NCI-H2081 treated with DMSO at 0.1 percent for 48 hours (cell line): ENCODE measurements at regions not wholly inside any gene's neighbourhood (a gene's known extent, or its start where the extent isn't known, plus 50 kb on each side); places are given as distances from the start of the nearest gene placed in this dataset.

Experiments used
- DNase-seq: peaks from one replicate; lab custom pipeline; 2025; lab: John Stamatoyannopoulos, UW

DNA sequence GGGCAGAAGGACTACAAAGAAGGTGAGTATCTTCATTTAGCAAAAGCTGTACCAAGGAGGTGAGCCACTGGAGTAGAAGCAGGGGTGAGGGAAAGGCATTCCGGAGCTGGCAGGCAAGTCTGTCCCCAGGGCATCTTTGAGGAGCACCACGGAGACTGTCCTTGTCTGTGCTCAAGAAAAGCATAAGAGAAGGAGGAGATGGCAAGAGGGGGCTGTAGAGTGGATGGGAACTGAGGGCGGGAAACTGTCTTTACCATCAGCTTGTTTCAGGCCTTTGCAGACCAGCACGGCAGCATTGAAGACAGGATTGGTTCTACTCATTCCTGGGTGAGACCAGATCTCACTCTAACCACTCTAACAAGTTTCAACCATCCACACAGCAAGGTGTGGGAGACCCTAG lies 355.8 kb downstream of the AJAP1 start:
- DNase-seq = no peak

DNA sequence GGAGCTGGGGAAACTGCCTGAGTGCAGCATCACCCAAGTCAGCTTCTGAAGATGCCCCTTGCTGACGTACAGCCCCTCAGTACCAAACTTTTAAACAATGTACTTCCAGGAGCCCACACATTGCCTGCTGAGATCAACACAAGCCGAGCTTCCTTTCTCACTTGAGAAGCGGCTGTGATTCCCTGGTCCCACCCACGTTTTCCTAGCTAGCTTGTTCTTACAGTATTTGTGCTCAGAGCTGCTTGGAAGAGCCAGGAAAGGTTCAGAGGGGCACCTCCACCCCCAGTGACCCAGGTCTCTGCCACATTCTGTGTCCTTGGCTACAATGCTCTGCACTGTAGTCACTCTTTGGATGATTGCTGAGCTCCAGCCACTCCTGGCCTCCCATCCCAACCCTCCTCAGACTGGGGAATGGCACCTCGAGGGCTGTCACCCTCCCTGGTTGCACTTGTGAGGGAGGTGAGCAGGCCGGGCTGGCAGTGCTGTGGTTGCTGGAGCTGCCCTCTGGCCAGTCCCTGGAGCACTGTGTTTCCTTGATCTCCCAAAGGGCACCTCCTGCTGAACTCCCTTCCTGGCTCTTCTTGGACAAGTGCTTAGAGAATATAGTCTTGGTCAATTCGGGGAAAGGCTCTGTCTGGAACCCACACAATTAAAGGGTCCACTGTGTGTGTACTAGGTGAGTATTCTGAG lies 355.1 kb downstream of the AJAP1 start:
- DNase-seq = no peak

- DNase-seq = no peak
Observed at GRCh38 chr1:5005171-5005570, 350.8 kb downstream of the AJAP1 start.

DNA sequence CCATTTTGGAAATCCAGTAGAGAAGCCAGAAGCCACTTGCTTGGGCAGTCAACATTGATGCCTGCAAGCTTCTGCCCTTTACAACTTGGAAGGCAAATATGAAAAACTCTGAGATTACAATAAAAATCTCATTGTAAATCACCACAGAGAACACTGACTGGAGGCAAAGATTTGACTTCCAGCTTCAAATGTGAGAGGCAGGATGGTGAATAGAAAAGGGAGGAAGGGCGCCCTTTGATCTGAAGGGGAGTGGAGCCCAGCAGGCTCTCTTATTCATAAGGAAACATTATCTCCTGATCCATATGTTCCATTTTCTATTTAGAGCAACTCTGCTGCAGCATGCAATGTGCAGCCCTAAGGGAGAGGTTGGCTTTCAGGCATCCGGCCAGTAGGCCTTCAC lies 348.3 kb downstream of the AJAP1 start:
- no peak for DNase-seq

GRCh38 chr1:5001466-5001865 lies 347.1 kb downstream of the AJAP1 start:
- no peak for DNase-seq

DNA sequence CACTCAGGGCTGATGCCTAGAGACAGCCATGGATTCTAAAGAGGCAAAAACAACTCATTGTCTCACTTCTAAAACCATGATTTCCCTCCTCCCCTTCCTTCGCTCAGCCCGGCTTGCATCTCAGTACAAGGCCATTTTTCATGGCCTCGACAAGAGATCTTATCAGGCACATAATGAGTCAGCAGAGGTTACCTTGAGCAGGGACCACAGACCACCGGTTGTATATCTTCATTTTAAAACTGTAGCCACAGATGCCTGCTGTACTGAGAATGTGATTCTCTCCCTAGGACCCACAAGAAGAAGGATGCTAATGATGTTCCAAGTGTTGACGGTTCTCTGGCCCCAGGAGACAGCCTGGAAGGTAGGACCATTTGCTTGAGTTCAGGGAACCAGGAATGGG lies 331.9 kb downstream of the AJAP1 start:
- DNase-seq = no peak

GRCh38 chr1:4984841-4985240 lies 330.4 kb downstream of the AJAP1 start:
- DNase-seq = no peak

DNA sequence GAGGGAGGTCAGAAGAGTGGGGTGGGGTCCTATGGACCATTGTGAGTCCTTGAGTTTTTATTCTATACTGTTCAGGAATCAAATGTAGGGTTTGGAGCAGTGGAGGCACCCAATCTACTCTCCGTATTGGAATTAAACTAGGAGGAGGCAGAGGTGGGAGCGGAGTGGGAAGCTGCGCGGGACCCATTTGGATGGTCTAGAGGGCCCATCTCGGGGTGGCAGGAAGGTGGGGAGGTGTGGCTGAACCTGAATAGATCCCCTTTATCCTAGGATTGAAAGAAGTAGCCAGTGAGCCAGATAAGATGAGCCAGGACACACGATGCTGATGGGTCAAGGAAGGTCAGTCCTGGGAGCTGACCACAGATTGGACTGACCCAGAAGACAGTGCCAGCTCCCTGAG lies 325.8 kb downstream of the AJAP1 start:
- no peak for DNase-seq

- no peak for DNase-seq
Observed at GRCh38 chr1:4978660-4979390, 324.4 kb downstream of the AJAP1 start.

- DNase-seq = no peak
Observed at GRCh38 chr1:4977701-4978100, 323.3 kb downstream of the AJAP1 start.

DNA sequence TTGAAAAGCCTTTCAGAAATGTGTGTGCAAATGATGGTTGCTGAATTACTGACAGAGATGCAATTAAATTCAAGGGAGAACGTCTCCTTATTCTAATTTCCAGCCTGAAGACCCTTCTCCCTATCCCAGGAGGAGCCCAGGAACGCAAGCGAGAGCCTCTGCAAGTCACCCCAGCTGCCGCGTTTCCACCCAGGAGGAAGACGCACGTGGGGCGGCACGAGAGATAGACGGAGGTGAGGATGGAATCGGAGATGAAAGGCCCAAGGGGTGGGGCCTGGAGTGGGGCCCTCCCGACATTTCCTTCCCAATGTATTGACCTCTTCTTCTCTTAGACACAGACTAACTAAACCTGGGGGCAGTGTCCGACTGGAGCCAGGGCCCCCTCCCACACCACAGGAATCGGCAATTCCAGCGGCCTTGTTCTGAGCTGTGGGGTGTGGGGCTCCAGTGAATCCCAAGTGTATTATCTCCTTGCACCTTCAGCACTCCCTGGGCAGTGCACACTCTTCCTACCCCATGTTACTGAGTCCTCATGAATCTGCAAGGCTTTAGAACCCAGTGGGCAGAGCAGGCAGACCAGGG lies 322.5 kb downstream of the AJAP1 start:
- DNase-seq = no peak

DNA sequence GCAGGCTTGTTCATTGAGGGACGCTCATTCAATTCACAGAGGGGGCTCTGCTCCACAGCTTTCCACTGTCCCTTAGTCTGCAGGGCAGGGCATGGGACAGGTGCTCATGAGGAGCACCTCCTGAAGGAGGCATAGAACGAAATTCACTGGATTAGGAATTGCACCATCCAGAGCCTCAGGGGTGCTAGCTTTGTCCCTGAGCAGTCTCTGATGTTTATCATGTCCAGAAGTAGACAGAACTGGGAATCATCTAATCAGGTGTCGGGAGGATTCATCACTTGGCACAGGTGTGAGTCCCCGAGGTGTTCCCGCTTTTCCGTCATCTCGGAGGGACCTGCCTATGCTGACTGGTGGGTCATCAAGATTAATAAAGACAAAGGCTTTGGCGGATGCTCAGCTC lies 321.4 kb downstream of the AJAP1 start:
- DNase-seq = no peak

GRCh38 chr1:4974981-4975685 lies 320.7 kb downstream of the AJAP1 start:
- DNase-seq = no peak

DNA sequence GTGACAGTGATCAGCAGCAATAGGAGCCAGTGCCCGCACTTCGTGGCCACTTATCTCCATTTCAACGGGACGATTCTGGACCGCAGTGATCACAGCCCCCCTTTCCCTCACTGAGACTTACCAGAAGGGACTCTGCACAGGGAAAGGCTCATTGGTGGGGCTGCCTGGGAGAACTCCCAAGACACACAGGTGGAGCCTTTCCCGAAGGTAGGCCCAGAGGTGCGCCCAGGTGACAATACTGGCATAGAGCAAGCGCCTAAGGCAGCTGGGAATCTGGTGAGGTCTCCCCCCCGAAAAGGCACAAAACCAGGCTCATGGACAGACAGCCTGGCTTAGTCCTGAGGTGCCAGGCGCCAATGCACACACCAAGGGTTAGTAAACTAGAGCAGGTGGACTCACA lies 318.9 kb downstream of the AJAP1 start:
- no peak for DNase-seq

GRCh38 chr1:4972761-4973320 lies 318.4 kb downstream of the AJAP1 start:
- no peak for DNase-seq

DNA sequence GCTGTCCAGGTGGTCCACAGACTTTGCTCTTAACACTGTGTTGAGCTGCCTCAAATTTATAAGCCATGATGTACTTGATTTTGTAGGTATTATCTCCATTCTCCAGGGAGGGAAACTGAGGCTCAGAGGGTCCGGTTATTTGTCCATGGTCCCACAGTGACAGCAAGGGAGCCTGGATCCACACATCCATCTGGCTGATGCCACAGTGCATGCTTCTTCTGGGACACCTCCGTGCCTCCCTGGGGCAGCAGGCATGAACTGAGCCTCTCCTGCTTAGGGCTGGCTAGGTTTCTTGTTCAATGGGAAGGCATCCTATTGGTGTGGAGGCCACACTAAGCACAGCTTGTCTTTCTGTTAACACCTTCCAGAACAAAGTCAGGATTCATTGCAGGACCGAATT lies 317.3 kb downstream of the AJAP1 start:
- no peak for DNase-seq

DNA sequence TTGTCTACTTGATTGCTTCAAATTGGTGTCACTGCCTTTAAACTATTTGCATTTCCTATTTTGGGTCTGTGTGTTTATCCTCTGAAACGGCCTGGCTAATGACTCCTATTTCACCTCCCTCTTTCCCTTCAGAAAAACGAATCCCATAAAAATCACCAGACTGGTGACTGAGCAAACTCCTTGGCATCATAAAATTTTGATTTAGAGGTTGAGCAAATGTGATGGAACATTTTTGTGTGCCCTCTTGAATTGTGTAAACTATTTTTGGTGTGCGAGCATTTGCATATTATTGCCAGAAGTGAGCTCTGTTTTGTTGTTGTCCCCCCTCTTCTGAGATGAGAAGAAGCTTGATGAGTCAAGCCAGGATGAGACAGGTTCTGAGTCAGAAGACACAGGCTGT lies 316.1 kb downstream of the AJAP1 start:
- no peak for DNase-seq

DNA sequence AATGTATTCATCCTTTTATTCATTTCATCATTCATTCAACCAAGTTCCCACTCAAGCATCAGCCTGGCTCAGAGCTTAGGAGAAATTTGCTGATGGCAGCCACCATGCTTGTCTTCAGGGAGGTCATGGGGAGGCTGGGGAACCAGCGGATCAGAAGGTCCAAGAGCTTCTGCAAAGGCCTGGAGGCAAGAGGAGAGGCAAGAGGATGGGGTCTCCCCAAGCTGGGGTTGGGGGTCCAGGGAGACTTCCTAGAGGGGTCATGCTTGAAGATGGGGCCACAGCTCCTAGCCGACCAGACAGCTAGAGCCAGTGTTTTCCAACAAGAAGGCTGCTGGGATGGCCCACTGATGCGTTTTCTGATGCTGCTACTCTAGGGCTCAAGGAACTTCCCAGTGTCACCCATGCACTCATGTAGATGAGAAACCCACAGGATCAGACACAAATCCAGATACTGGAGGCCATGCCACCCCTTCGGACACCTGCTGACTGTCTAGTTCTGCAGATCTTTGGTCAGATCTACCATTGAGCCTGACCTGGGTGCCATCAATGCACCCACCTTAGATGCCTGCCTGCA lies 315.2 kb downstream of the AJAP1 start:
- DNase-seq = no peak

- DNase-seq = no peak
Observed at GRCh38 chr1:4965346-4966075, 311.1 kb downstream of the AJAP1 start.

DNA sequence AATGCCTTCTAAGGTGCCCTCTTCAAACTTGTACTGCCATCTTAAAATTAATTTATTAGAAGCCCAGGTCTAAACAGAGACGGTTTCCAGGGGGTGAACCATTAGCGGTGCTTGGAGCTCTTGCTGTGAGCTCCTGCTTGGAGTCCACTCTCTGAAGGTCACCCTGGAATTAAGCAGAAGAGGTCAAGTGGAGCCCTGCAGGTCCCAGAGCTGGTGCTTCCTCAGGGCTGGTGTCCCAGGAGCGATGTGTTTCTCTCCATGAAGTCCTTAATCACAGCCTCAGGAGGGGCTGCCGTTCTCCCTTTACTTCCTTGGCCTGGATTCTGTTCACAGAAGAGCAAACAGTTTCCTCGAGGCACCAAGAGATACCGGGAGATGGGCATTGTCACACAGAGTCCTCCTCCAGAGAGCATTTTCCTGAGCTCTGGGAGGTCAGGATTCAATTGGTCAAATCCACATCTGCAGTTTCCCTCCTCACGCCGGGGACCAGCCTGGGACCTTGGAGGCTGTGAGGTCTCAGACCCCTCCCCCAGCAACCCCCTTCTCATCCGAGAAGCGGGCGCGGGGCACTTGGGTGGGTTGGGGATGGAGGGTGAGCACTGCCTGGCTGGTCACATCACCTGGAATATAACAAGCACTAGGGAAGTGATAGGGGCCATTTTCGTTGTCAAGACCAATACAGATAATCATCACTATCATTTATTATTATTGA lies 310.4 kb downstream of the AJAP1 start:
- DNase-seq = no peak

DNA sequence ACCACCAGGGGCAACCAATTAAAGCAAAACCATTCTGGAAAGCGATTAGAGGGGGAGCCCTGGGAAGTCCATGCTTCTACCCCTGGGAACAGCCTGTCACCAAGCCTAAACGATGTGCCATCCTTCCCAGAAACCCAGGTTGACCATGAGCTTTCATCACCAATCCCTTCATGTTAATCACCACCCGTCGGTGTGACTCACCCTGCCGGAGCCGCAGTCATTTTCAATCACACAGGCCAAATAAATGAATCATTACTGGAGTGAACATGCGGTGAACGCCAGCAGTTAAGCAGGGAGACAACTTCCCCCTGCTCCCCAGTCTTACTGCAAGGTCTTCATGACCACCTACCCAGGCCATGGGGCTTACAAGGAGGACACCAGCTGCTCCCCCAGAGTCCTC lies 308.8 kb downstream of the AJAP1 start:
- DNase-seq = no peak
